K562 (cell line): ENCODE measurements at regions not wholly inside any gene's neighbourhood (a gene's known extent, or its start where the extent isn't known, plus 50 kb on each side); places are given as distances from the start of the nearest gene placed in this dataset.

Source experiments
- ATAC-seq: fragments of 200-7000 bp; cut with Tn5 transposase; 3 replicates; pipeline ENCODE4 v1.9.1; 2020; ENCODE audit warnings: moderate library complexity
- BruUV-seq: library from RNA; stranded (reverse); fragments of 400-500 nt; replicated peaks from 2 replicates; lab custom pipeline; 2021; lab: Mats Ljungman, UMichigan
- CTCF ChIA-PET: fragments of 300-600 bp; formaldehyde crosslinking; extraction: SDS; loops from one replicate; lab custom pipeline; 2021; ENCODE audit warnings: low intra/inter-chr PET ratio; lab: Yijun Ruan, JAX
- POLR2A ChIA-PET: fragments of 300-600, 350-650 bp; sonication (Branson Sonifier 250); formaldehyde crosslinking; extraction: SDS; loops from one replicate; lab custom pipeline; 2021; ENCODE audit warnings: antibody characterized with exemption, inconsistent platforms; lab: Yijun Ruan, JAX
- DNase-seq, 4 experiments: peaks; one replicate each; pipeline versions ENCODE4 v3.0.0 to v3.0.0-alpha.2; 2011 to 2018; ENCODE audit warnings: low spot score in 3 of 4, mixed read lengths in 3 of 4; ENCODE audit errors: extremely low read depth in 1 of 4
- FAIRE-seq: peaks from 2 replicates; lab custom pipeline; 2011; peaks lifted over from hg19 to GRCh38; lab: Jason Lieb, UNC
- H2AFZ ChIP-seq: 2 replicates; pipeline ENCODE4 v1.6.0; 2011; ENCODE audit warnings: low read depth, low read length, control low read depth, inconsistent platforms
- H3K27ac ChIP-seq: fragments of 200-600 bp; 3 replicates; pipeline ENCODE4 v1.8.0; 2011; ENCODE audit warnings: low read depth, mild to moderate bottlenecking, control low read depth, inconsistent platforms, low read length, moderate library complexity, mixed read lengths; ENCODE audit errors: extremely low read depth
- H3K27me3 ChIP-seq, 2 experiments: fragments of 300-600 bp in 1 of 2; 2 replicates in 1 of 2; 3 replicates in 1 of 2; pipeline versions ENCODE4 v1.6.0 to v1.8.0; 2011; ENCODE audit warnings: inconsistent platforms in 2 of 2, low read length in 2 of 2, mild to moderate bottlenecking in 1 of 2, mixed read lengths in 1 of 2, moderate library complexity in 1 of 2; ENCODE audit not compliant: control insufficient read depth in 2 of 2, insufficient read depth in 2 of 2
- H3K36me3 ChIP-seq: fragments of 300-600 bp; 3 replicates; pipeline ENCODE4 v1.8.0; 2011; ENCODE audit warnings: mild to moderate bottlenecking, low read length, inconsistent platforms; ENCODE audit not compliant: control insufficient read depth, insufficient read depth
- H3K4me1 ChIP-seq, 2 experiments: fragments of 200-600 bp in 1 of 2; replicated peaks in 1 of 2; 2 replicates in 1 of 2; 3 replicates in 1 of 2; pipeline versions ENCODE4 v1.5.1 to v1.8.0; 2011; ENCODE audit warnings: inconsistent platforms in 2 of 2, low read length in 2 of 2, mild to moderate bottlenecking in 1 of 2, mixed read lengths in 1 of 2, moderate library complexity in 1 of 2; ENCODE audit not compliant: control insufficient read depth in 2 of 2, insufficient read depth in 2 of 2
- H3K4me2 ChIP-seq: 2 replicates; pipeline ENCODE4 v1.6.1; 2011; ENCODE audit warnings: low read length, control low read depth, inconsistent platforms, mixed read lengths; ENCODE audit not compliant: insufficient read depth
- H3K4me3 ChIP-seq: fragments of 200-600 bp; sonication (generic), shearing (Covaris generic); 2 replicates; pipeline ENCODE4 v1.5.1; 2016; ENCODE audit warnings: control low read depth, inconsistent platforms
- H3K79me2 ChIP-seq: fragments of 200-600 bp; 3 replicates; pipeline ENCODE4 v1.8.0; 2011; ENCODE audit warnings: low read length, inconsistent platforms; ENCODE audit not compliant: control insufficient read depth, insufficient read depth
- H3K9ac ChIP-seq, 2 experiments: 2 replicates each; pipeline versions ENCODE4 v1.6.0 to v1.6.1; 2011; ENCODE audit warnings: low read depth in 2 of 2, low read length in 2 of 2, control low read depth in 1 of 2, inconsistent platforms in 1 of 2, mild to moderate bottlenecking in 1 of 2, mixed read lengths in 1 of 2; ENCODE audit not compliant: insufficient read depth in 1 of 2
- H3K9me1 ChIP-seq: one replicate; pipeline ENCODE4 v1.6.0; 2011; ENCODE audit warnings: inconsistent platforms, mild to moderate bottlenecking, low read length, moderate library complexity; ENCODE audit not compliant: control insufficient read depth, insufficient read depth
- H3K9me3 ChIP-seq: replicated peaks from 2 replicates; pipeline ENCODE4 v1.5.1; 2011; ENCODE audit warnings: low read depth, low read length, inconsistent platforms; ENCODE audit not compliant: control insufficient read depth, insufficient read depth
- H4K20me1 ChIP-seq: replicated peaks from 2 replicates; pipeline ENCODE4 v1.6.1; 2011; ENCODE audit warnings: low read length, inconsistent platforms, mixed read lengths; ENCODE audit not compliant: control insufficient read depth, insufficient read depth
- GABPB1 ChIP-seq: sonication (generic); formaldehyde crosslinking; IDR thresholded peaks from 2 replicates; pipeline ENCODE4 v1.8.0; 2022; ENCODE audit warnings: mild to moderate bottlenecking, missing genetic modification reagents
- ILF3 ChIP-seq: fragments of 450-650 bp; IDR thresholded peaks from 2 replicates; pipeline ENCODE4 v1.6.1; 2018; ENCODE audit warnings: antibody characterized with exemption, mild to moderate bottlenecking, moderate library complexity, borderline replicate concordance
- SIX5 ChIP-seq, 2 experiments: IDR thresholded peaks; 2 replicates each; pipeline ENCODE4 v1.6.1; 2011; ENCODE audit warnings: low read length in 2 of 2, borderline replicate concordance in 1 of 2, low read depth in 1 of 2, mild to moderate bottlenecking in 1 of 2, moderate library complexity in 1 of 2; ENCODE audit not compliant: insufficient read depth in 1 of 2
- THAP7 ChIP-seq: fragments of 250-450 bp; sonication (Bioruptor Pico); IDR thresholded peaks from 2 replicates; pipeline ENCODE4 v1.5.0; 2021
- ZNF3 ChIP-seq: fragments of 250-450 bp; sonication (Bioruptor Pico); IDR thresholded peaks from 2 replicates; pipeline ENCODE4 v1.5.0; 2021; ENCODE audit warnings: mild to moderate bottlenecking, moderate library complexity
- WGBS: fragments of 100-300 bp; shearing (Covaris generic); methylation state at CpG from one replicate; pipeline ENCODE4 v1.1.6; 2016; ENCODE audit warnings: low coverage, mixed read lengths; ENCODE audit not compliant: insufficient coverage; ENCODE audit errors: missing lambda C conversion rate; 5-methylcytosine and 5-hydroxymethylcytosine counted together
- in situ Hi-C: fragments of 300-500 bp; cut with MboI; formaldehyde crosslinking; loops from 4 replicates; pipeline ENCODE4 v1.15.0; 2018; ENCODE audit warnings: inconsistent platforms, mixed read lengths
- intact Hi-C: fragments of 100-400 bp; cut with micrococcal nuclease; formaldehyde crosslinking; loops from 2 replicates; pipeline ENCODE4 v1.14.2; 2022
- TF ChIP-seq, protein P1 (sequence below): fragments of 200-800 bp; sonication (Bioruptor generic); IDR thresholded peaks from 2 replicates; pipeline ENCODE4 v1.6.1; 2016; ENCODE audit warnings: missing genetic modification characterization, missing compliant biosample characterization

GRCh38 chr6:113288409-113288808, 568.7 kb upstream of the MARCKS start (continued):
- TF ChIP-seq, protein P1, sequence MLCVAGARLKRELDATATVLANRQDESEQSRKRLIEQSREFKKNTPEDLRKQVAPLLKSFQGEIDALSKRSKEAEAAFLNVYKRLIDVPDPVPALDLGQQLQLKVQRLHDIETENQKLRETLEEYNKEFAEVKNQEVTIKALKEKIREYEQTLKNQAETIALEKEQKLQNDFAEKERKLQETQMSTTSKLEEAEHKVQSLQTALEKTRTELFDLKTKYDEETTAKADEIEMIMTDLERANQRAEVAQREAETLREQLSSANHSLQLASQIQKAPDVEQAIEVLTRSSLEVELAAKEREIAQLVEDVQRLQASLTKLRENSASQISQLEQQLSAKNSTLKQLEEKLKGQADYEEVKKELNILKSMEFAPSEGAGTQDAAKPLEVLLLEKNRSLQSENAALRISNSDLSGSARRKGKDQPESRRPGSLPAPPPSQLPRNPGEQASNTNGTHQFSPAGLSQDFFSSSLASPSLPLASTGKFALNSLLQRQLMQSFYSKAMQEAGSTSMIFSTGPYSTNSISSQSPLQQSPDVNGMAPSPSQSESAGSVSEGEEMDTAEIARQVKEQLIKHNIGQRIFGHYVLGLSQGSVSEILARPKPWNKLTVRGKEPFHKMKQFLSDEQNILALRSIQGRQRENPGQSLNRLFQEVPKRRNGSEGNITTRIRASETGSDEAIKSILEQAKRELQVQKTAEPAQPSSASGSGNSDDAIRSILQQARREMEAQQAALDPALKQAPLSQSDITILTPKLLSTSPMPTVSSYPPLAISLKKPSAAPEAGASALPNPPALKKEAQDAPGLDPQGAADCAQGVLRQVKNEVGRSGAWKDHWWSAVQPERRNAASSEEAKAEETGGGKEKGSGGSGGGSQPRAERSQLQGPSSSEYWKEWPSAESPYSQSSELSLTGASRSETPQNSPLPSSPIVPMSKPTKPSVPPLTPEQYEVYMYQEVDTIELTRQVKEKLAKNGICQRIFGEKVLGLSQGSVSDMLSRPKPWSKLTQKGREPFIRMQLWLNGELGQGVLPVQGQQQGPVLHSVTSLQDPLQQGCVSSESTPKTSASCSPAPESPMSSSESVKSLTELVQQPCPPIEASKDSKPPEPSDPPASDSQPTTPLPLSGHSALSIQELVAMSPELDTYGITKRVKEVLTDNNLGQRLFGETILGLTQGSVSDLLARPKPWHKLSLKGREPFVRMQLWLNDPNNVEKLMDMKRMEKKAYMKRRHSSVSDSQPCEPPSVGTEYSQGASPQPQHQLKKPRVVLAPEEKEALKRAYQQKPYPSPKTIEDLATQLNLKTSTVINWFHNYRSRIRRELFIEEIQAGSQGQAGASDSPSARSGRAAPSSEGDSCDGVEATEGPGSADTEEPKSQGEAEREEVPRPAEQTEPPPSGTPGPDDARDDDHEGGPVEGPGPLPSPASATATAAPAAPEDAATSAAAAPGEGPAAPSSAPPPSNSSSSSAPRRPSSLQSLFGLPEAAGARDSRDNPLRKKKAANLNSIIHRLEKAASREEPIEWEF (CRISPR knock-in tag), result no peak
- TF ChIP-seq ZNF3 (CRISPR knock-in tag), result no peak
- no peak for TF ChIP-seq ILF3

GRCh38 chr6:113289166-113289565, 568.0 kb upstream of the MARCKS start:
- POLR2A ChIA-PET, result no interaction called here
- in situ Hi-C loops, result no loop called here
- Histone ChIP-seq H4K20me1 (no peaks in the 10 kb centered on the region), H3K27ac (no peak overlapping the region), H3K27me3 (no peaks in the 10 kb centered on the region), H3K9me3 (no peaks in the 10 kb centered on the region), H3K4me2 (no peak overlapping the region), H3K9ac (no peak overlapping the region), H2AFZ (no peak overlapping the region), H3K4me3 (no peak overlapping the region), H3K79me2 (no peaks in the 10 kb centered on the region), H3K9me1 (no peaks in the 10 kb centered on the region), H3K36me3 (no peaks in the 10 kb centered on the region), H3K4me1 (no peaks in the 10 kb centered on the region)
- BruUV-seq, result no TSS peak
- DNase-seq, result no peak
- CTCF ChIA-PET, result no interaction called here
- intact Hi-C loops, result no loop called here
- no peak for FAIRE-seq
- ATAC-seq, result no peak
- TF ChIP-seq SIX5 (IDR thresholded peaks at IDR 0.05; ENCODE audit: borderline replicate concordance in 1 of 2, insufficient read depth in 1 of 2, low read depth in 1 of 2, low read length in 2 of 2), result no peak
- no peak for TF ChIP-seq THAP7 (CRISPR knock-in tag)
- no peak for TF ChIP-seq GABPB1 (CRISPR knock-in tag)
- 0% methylated on average over 6 of the region's 6 CpGs for WGBS
